HG03439 (cell line): ENCODE measurements at regions not wholly inside any gene's neighbourhood (a gene's known extent, or its start where the extent isn't known, plus 50 kb on each side); places are given as distances from the start of the nearest gene placed in this dataset.

Experiments used
- ATAC-seq: cut with Tn5 transposase; IDR thresholded peaks from one replicate; pipeline ENCODE4 v1.9.1; 2021; ENCODE audit warnings: mild to moderate bottlenecking, moderate library complexity; ENCODE audit not compliant: unreplicated experiment

GRCh38 chr18:54100920-54101470 lies 123.5 kb downstream of the MBD2 start:
- no peak for ATAC-seq

GRCh38 chr18:54100466-54100865 lies 124.0 kb downstream of the MBD2 start:
- ATAC-seq: no peak

- no peak for ATAC-seq
Measured at GRCh38 chr18:54094474-54094873, 130.0 kb downstream of the MBD2 start.

DNA sequence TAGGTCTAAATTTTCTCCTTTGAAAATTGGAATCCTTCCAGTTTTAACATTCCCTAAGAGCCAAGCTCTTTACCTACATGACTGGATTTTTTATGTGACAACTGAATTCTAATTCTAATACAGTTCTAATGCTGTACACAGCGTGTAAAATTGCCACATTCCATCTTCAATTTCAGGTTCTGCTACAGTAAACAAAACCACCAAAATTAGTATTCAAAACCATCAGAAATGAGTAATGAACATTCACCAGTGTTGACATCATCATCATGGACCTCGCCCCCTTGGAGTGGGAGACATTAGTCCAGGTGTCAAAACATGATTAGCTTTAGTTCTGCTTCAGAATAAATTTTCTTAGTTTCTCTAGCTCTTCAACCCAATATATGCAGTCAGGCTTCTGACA lies 133.6 kb downstream of the MBD2 start:
- ATAC-seq: no peak

- no peak for ATAC-seq
Measured at GRCh38 chr18:54089749-54090459, 134.6 kb downstream of the MBD2 start.

GRCh38 chr18:54086863-54087262 lies 137.6 kb downstream of the MBD2 start:
- no peak for ATAC-seq

DNA sequence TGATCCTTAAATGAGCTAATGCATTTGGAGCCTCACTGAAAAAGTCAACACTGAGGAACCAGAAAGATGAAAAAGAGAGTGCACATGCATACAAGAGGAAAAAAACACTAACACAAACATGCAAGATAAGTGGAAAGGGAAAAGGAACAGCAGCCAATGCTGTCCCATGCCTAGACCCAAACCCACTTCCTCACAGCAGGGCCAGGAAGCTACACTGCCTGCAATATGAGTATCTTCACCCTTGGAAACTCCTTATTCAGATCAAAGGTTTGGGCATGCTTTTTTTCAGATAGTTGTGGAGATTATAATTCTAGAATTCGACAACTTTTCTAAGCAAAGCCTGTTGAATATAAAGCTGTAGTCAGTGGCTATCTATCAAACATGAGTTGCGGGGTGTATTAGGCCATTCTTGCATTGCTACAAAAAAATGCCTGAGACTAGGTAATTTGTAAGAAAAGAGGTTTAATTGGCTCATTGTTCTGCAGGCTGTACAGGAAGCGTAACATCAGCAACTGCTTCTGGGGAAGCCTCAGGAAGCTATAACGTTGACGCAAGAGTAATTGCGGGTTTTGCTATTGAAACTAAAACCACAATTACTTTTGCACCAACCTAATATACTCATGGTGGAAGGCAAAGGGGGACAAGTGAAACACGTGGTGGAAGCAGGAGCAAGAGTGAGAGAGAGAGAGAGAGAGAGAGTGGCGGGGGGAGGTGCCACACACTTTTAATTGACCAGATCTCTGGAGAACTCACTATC lies 138.2 kb downstream of the MBD2 start:
- no peak for ATAC-seq

DNA sequence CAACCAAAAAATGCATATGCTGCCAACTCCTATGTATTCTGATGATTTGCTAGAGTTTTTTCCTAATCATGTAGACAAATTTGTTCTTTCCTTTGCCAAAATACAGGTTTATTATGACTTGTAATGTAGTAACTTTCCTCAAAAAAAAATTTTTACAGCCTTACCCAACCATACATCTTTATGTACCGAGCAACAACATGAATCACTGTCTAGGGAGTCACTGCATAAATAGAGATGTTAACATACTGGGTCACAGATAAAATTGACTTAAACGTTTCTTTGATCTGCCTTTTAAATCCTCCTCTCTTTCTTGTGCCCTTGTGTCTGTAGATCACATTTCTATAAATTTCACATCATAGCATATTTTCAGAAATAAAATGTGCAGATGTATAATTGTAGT lies 143.6 kb downstream of the MBD2 start:
- no peak for ATAC-seq

DNA sequence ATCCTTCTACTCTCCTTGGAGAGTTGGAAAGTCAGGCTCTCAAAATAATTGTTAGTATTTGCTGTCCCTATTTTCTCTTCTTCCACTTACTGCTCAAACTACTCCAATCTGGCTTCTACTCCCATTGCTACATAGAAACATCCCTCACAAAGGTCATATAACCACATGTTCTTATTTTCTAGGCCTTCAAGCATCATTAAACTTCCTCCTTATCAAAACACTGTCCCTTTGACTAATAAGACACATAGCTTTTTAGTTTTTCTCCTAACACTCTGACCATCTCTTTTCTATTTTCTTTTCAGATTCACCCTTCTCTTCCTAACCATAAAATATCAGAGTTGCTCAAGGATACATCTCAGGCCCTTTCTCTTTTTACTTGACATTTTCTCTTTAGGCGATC lies 148.3 kb downstream of the MBD2 start:
- ATAC-seq: no peak

DNA sequence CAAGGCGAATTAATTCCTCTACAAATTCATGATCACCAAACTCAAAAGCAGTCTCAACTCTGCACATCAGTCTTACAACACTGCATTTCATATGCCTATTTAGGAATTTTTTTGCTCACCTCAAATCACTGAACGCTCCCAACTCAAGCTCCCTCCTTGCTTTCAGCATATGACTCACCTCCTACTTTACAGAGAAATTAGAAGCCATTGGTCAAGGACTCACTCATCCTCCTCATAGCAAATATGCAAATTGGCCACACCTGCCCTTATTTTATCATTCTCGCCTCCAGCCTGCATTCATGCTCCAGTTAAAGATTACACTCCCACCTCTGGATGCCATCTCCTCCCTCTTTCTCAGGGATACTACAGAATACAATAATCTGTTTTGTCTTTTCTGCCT lies 148.8 kb downstream of the MBD2 start:
- no peak for ATAC-seq

DNA sequence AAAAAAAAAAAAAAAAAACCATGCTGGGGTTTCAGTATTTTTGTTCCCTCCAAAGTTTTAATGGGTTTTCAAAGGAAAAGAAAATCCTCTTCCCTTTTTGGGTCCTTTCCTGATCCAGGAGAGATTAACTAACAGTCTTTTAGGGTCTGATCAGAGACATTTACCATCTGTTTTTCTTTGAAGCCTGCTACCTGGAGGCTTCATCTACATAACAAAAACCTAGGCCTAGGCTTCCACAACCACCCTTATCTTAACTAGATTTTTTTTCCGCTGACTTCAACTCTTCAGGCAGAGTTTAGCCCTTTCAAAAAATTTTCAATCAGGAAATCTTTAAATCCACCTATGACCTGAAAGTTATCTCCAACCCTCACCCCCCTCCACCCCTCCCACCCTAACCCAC lies 154.7 kb downstream of the MBD2 start:
- no peak for ATAC-seq

DNA sequence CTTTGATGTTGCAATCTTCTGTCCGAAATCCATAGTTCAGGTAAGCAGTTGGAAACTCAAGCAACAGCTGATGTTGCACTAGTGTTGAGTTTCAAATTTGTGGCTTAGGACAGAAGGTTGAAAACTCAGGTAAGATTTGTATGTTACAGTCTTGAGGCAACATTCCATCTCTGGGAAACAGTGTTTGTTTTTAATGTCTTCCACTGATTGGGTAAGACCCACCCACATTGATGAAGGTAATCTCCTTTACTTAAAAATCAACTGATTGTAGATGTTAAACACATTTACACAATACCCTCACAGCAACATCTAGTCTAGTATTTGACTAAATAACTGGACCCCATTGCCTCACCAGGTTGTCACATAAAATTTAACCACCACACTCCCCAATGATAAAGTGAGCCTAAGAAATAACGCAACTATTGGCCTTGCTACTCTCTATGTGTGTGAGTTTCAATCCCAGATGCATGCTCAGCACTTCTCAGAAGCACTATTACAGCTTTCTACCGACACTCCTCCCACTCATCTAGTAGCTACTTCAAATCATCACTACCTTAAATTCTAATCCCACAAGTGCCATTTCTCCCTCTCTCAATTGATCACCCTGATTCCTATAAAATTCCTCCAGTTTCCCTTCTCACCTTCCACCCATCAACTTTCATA lies 164.0 kb downstream of the MBD2 start:
- no peak for ATAC-seq

DNA sequence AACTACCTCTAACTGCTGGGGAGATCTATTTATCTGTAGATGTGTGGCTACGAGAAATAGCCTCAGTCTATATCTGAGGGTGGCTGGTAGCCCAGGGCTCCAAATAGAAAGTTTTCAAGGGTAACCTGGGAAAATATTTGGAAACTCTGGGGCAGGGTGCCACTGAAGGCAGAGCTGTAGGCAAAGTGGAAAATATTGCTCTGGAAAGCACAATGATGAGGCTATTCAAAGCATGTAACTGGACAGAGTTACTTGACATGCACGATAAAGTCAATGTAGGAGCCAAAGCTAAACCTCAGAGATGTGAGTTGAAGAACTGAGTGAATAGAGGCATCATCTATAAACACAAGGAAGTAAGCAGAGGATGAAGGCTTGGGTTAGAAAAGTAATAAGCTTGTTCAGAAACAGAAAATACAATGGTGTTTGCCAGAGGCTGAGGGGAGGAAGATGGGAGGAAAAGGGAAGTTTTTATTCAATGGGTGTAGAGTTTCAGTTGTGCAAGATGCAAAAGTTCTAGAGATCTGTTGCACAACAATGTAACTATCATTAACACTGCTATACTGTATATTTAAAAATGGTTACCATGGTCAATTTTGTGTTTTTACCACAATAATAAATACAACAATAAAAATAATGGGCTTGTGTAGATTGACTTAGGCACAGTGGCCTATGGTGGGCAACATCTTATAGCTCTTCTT lies 171.6 kb downstream of the MBD2 start:
- no peak for ATAC-seq

DNA sequence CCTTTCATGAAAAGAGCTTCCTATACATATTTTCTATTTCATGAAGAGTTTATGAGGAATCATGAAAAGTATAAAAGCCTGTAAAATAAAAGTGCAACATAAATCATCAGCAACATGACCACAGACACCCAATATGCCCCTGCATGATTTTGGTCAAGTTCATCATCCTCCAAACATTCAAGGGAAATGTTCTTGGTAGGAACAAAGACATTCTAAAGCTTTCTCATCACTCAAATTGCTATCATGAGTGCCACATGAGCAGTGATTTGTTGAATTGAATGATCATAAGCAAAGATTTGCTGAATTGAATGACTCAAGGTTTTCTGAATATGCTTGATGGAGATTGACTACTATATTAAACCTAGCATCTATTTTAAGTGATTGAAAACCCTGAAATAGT lies 172.2 kb downstream of the MBD2 start:
- ATAC-seq: no peak

DNA sequence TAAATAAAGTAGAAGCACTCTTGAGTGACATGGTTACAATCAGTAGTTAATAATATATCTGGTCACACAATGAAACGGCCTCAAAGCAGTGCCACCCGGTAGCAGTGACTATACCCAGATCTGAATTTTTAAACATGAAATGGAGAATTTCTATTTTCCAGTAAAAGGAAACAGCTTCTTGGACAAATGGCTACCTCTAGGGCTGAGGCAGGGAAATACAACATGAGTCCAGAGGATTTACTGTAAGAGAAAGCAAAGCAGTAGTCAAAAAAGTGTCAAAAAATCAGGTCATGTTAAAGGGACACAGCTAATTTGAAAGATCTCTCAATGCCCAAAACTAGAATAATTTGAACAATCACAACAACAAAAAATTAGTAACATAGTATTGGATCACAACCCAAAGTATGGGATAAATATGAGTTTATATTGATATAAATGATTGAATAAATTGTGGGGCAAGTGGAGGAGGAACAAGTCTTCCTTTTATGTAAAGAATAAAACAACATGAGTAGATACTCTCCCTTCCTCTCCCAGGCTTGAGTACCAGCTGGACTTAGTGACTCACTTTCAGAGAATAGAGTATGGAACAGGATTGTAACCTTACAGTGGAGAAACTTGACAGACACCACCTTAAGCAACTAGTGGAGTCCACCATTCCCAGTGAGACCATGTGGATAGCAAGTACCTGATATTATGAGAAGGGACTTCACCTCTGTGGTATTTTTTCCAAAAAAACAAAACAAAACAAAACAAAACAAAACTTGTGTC lies 180.8 kb downstream of the MBD2 start:
- no peak for ATAC-seq

DNA sequence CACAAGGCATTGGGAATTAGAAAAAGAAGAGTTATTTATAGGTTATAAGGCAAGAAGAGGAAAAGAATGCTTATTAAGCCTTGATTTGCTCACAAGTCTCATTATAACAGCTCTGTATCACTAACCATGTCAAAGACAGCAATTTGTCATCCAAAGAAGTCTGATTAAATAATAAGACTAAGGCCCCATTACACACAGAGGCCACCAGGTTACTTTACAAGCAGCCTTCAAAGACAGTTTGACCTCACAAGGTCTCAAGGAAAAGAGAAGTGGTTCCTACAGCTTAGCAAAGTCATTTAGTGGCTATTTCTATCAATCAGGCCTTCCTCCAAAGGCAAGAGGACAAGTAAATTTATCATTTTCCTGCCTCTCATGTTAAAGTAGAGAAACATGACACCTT lies 188.5 kb downstream of the MBD2 start:
- no peak for ATAC-seq

- no peak for ATAC-seq
Measured at GRCh38 chr18:54033052-54033451, 191.4 kb downstream of the MBD2 start.

- no peak for ATAC-seq
Measured at GRCh38 chr18:54032412-54032811, 192.1 kb downstream of the MBD2 start.

DNA sequence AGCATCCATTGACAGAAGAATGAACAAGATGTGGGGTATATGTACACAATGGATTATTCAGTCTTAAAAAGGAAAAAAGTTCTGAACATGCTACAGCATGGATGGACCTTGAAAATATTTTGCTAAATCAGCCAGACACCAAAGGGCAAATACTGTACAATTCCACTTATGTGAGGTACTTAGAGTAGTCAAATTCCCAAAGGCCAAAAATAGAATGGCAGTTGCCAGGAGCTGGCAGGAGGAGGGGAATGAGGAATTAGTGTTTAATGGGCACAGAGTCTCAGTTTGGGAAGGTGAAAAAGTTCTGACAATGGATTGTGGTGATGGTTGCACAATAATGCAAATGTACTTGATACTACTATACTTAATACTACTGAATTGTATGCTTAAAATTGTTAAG lies 193.2 kb downstream of the MBD2 start:
- ATAC-seq: no peak

GRCh38 chr18:54030434-54030833 lies 194.0 kb downstream of the MBD2 start:
- ATAC-seq: no peak
